H1 (cell line): ENCODE measurements at regions not wholly inside any gene's neighbourhood (a gene's known extent, or its start where the extent isn't known, plus 50 kb on each side); places are given as distances from the start of the nearest gene placed in this dataset.

Source experiments
- CTCF ChIA-PET: fragments of 300-600 bp; sonication (Branson Sonifier 250); formaldehyde crosslinking; loops from one replicate; lab custom pipeline; 2021; ENCODE audit not compliant: partially characterized antibody; lab: Charles Lee
- POLR2A ChIA-PET: fragments of 300-600 bp; sonication (Branson Sonifier 250); formaldehyde crosslinking; loops from one replicate; lab custom pipeline; 2021; ENCODE audit warnings: inconsistent platforms; ENCODE audit not compliant: partially characterized antibody; lab: Charles Lee
- DNase-seq, 2 experiments: peaks; one replicate each; pipeline versions ENCODE4 v3.0.0 to v3.0.0-alpha.2; 2010 to 2022; ENCODE audit warnings: low spot score in 2 of 2, low read depth in 1 of 2, mixed read lengths in 1 of 2
- FAIRE-seq: peaks from 2 replicates; lab custom pipeline; 2011; peaks lifted over from hg19 to GRCh38; lab: Jason Lieb, UNC
- H2AFZ ChIP-seq: 2 replicates; pipeline ENCODE4 v1.8.1; 2012; ENCODE audit warnings: low read length, inconsistent platforms
- H2AK5ac ChIP-seq: 2 replicates; pipeline ENCODE4 v1.6.1; 2013; ENCODE audit warnings: low read depth, low read length
- H2BK120ac ChIP-seq: replicated peaks from 2 replicates; pipeline ENCODE3; 2013; ENCODE audit warnings: low read depth, low read length, inconsistent platforms
- H2BK12ac ChIP-seq: 2 replicates; pipeline ENCODE4 v1.6.1; 2013; ENCODE audit warnings: low read depth, low read length
- H2BK15ac ChIP-seq: 2 replicates; pipeline ENCODE4 v1.6.1; 2013; ENCODE audit warnings: low read length
- H2BK20ac ChIP-seq: 2 replicates; pipeline ENCODE4 v1.6.1; 2013; ENCODE audit warnings: low read length
- H2BK5ac ChIP-seq: 2 replicates; pipeline ENCODE4 v1.6.1; 2013; ENCODE audit warnings: low read depth, low read length
- H3K14ac ChIP-seq: 2 replicates; pipeline ENCODE4 v1.6.1; 2013; ENCODE audit warnings: inconsistent platforms; ENCODE audit not compliant: insufficient read length
- H3K18ac ChIP-seq: 2 replicates; pipeline ENCODE4 v1.6.1; 2013; ENCODE audit warnings: low read length; ENCODE audit errors: extremely low read depth
- H3K23ac ChIP-seq: 2 replicates; pipeline ENCODE4 v1.6.1; 2013; ENCODE audit warnings: inconsistent platforms; ENCODE audit not compliant: insufficient read length
- H3K23me2 ChIP-seq: 2 replicates; pipeline ENCODE4 v1.6.1; 2013; ENCODE audit warnings: low read depth, low read length
- H3K27ac ChIP-seq: 2 replicates; pipeline ENCODE4 v1.6.1; 2011; ENCODE audit warnings: low read depth, low read length, inconsistent platforms
- H3K27me3 ChIP-seq, 4 experiments: replicated peaks in 1 of 4; 1 replicate in 1 of 4; 2 replicates in 3 of 4; pipeline versions ENCODE4 v1.6.1 to v1.8.1; 2011 to 2013; ENCODE audit warnings: low read length in 3 of 4, mild to moderate bottlenecking in 3 of 4, inconsistent platforms in 2 of 4, mixed read lengths in 2 of 4, moderate library complexity in 1 of 4; ENCODE audit not compliant: control insufficient read depth in 3 of 4, insufficient read depth in 3 of 4; ENCODE audit errors: extremely low read depth in 1 of 4
- H3K36me3 ChIP-seq, 4 experiments: 2 replicates each; pipeline versions ENCODE4 v1.6.1 to v1.8.1; 2011 to 2013; ENCODE audit warnings: mild to moderate bottlenecking in 4 of 4, low read length in 3 of 4, moderate library complexity in 2 of 4, control low read depth in 1 of 4, inconsistent platforms in 1 of 4; ENCODE audit not compliant: insufficient read depth in 4 of 4, control insufficient read depth in 2 of 4
- H3K4ac ChIP-seq: replicated peaks from 2 replicates; pipeline ENCODE3; 2013; ENCODE audit warnings: low read length, low read depth, mixed read lengths, inconsistent platforms; ENCODE audit not compliant: insufficient read length
- H3K4me1 ChIP-seq, 4 experiments: replicated peaks in 1 of 4; 1 replicate in 1 of 4; 2 replicates in 3 of 4; pipeline versions ENCODE4 v1.6.1 to v1.8.1; 2011 to 2013; ENCODE audit warnings: low read length in 3 of 4, inconsistent platforms in 2 of 4, mixed read lengths in 1 of 4; ENCODE audit not compliant: insufficient read depth in 4 of 4, control insufficient read depth in 3 of 4
- H3K4me2 ChIP-seq, 2 experiments: 2 replicates each; pipeline versions ENCODE4 v1.6.1 to v1.8.1; 2011 to 2013; ENCODE audit warnings: low read depth in 2 of 2, low read length in 2 of 2, control low read depth in 1 of 2, inconsistent platforms in 1 of 2, mild to moderate bottlenecking in 1 of 2; ENCODE audit not compliant: insufficient read depth in 1 of 2
- H3K4me3 ChIP-seq, 4 experiments: fragments of 200-600, 300-600 bp in 1 of 4; sonication (generic), shearing (Covaris generic), sonication (Bioruptor Twin) in 1 of 4; 2 replicates each; pipeline versions ENCODE4 v1.5.1 to v1.8.1; 2011 to 2016; ENCODE audit warnings: low read length in 4 of 4, low read depth in 3 of 4, control low read depth in 2 of 4, inconsistent platforms in 2 of 4, mild to moderate bottlenecking in 2 of 4, mixed read lengths in 1 of 4, moderate library complexity in 1 of 4; ENCODE audit not compliant: insufficient read depth in 2 of 4; ENCODE audit errors: extremely low read depth in 1 of 4
- H3K56ac ChIP-seq: replicated peaks from 2 replicates; pipeline ENCODE3; 2013; ENCODE audit warnings: low read depth, mild to moderate bottlenecking, mixed read lengths, low read length, inconsistent platforms; ENCODE audit not compliant: insufficient read length
- H3K79me1 ChIP-seq: 2 replicates; pipeline ENCODE4 v1.6.1; 2013; ENCODE audit warnings: low read depth, low read length, control low read depth
- H3K79me2 ChIP-seq, 2 experiments: 2 replicates each; pipeline versions ENCODE4 v1.6.1 to v1.8.1; 2012 to 2013; ENCODE audit warnings: low read length in 2 of 2, mild to moderate bottlenecking in 2 of 2, inconsistent platforms in 1 of 2; ENCODE audit not compliant: insufficient read depth in 2 of 2, control insufficient read depth in 1 of 2
- H3K9ac ChIP-seq, 4 experiments: replicated peaks in 1 of 4; 1 replicate in 1 of 4; 2 replicates in 3 of 4; pipeline versions ENCODE4 v1.6.1 to v1.8.1; 2011 to 2013; ENCODE audit warnings: low read depth in 3 of 4, low read length in 3 of 4, control low read depth in 2 of 4, mild to moderate bottlenecking in 2 of 4, moderate library complexity in 2 of 4, inconsistent platforms in 1 of 4; ENCODE audit errors: extremely low read depth in 1 of 4
- H3K9me3 ChIP-seq, 2 experiments: 2 replicates each; pipeline versions ENCODE4 v1.6.1 to v1.8.1; 2012 to 2013; ENCODE audit warnings: mild to moderate bottlenecking in 2 of 2, moderate library complexity in 2 of 2, control low read depth in 1 of 2, inconsistent platforms in 1 of 2, low read depth in 1 of 2, low read length in 1 of 2, mixed read lengths in 1 of 2; ENCODE audit not compliant: insufficient read depth in 2 of 2
- H4K20me1 ChIP-seq, 2 experiments: replicated peaks in 1 of 2; 2 replicates each; pipeline versions ENCODE3 to v1.8.1; 2011 to 2013; ENCODE audit warnings: inconsistent platforms in 2 of 2, low read length in 2 of 2, mild to moderate bottlenecking in 1 of 2; ENCODE audit not compliant: insufficient read depth in 2 of 2, control insufficient read depth in 1 of 2
- H4K5ac ChIP-seq: 2 replicates; pipeline ENCODE4 v1.6.1; 2013; ENCODE audit warnings: low read length, low read depth, mixed read lengths, inconsistent platforms; ENCODE audit not compliant: insufficient read length
- H4K8ac ChIP-seq: 2 replicates; pipeline ENCODE4 v1.8.0; 2013; ENCODE audit warnings: mild to moderate bottlenecking, moderate library complexity, low read length, inconsistent platforms; ENCODE audit not compliant: insufficient read depth; ENCODE audit errors: extremely low read depth
- H4K91ac ChIP-seq: replicated peaks from 2 replicates; pipeline ENCODE3; 2013; ENCODE audit warnings: low read length, mixed read lengths, inconsistent platforms; ENCODE audit not compliant: insufficient read length
- BACH1 ChIP-seq: IDR thresholded peaks from 2 replicates; pipeline ENCODE4 v1.6.1; 2012; ENCODE audit warnings: low read length, improper control_type of control experiment
- CTCF ChIP-seq, 3 experiments: IDR thresholded peaks; 1 replicate in 2 of 3; 2 replicates in 1 of 3; pipeline versions ENCODE4 v1.5.1 to v1.6.1; 2011; ENCODE audit warnings: low read length in 3 of 3, mild to moderate bottlenecking in 3 of 3, inconsistent platforms in 2 of 3, low read depth in 1 of 3, moderate library complexity in 1 of 3; ENCODE audit not compliant: insufficient read depth in 1 of 3; ENCODE audit errors: control extremely low read depth in 1 of 3
- E2F6 ChIP-seq: IDR thresholded peaks from 2 replicates; pipeline ENCODE4 v1.6.1; 2012; ENCODE audit warnings: inconsistent platforms
- RAD21 ChIP-seq, 2 experiments: IDR thresholded peaks in 1 of 2; conservative IDR thresholded peaks in 1 of 2; 2 replicates each; pipeline ENCODE4 v1.6.1; 2011; ENCODE audit warnings: low read depth in 2 of 2, low read length in 2 of 2, improper control_type of control experiment in 1 of 2, inconsistent platforms in 1 of 2, mild to moderate bottlenecking in 1 of 2, moderate library complexity in 1 of 2
- SIX5 ChIP-seq: IDR thresholded peaks from 2 replicates; pipeline ENCODE4 v1.6.1; 2011; ENCODE audit warnings: mild to moderate bottlenecking, low read depth, low read length
- YY1 ChIP-seq: IDR thresholded peaks from 2 replicates; pipeline ENCODE4 v1.6.1; 2011; ENCODE audit warnings: low read depth, mild to moderate bottlenecking, low read length
- WGBS, 2 experiments: shearing (Covaris generic) in 1 of 2; methylation state at CpG; one replicate each; pipeline versions ENCODE4 v1.1.6 to v1.1.7; 2013 to 2015; ENCODE audit warnings: low lambda C conversion rate in 2 of 2, mixed read lengths in 2 of 2, inconsistent platforms in 1 of 2, low coverage in 1 of 2, missing lambda C conversion rate in 1 of 2; ENCODE audit not compliant: insufficient replicate concordance in 2 of 2, insufficient coverage in 1 of 2, insufficient read length in 1 of 2; ENCODE audit errors: extremely low coverage in 1 of 2, missing lambda C conversion rate in 1 of 2; 5-methylcytosine and 5-hydroxymethylcytosine counted together

GRCh38 chr9:118595719-118596305 is 773.4 kb downstream of the BRINP1 start:
- Histone ChIP-seq H4K5ac (no peak overlapping the region), H2BK120ac (no peak overlapping the region), H3K79me2 (no peaks in the 10 kb centered on the region), H3K79me1 (no peaks in the 10 kb centered on the region), H3K27ac (no peak overlapping the region), H3K27me3 (no peaks in the 10 kb centered on the region), H3K9ac (no peak overlapping the region), H2AFZ (no peak overlapping the region), H2BK15ac (no peak overlapping the region), H3K4me3 (no peak overlapping the region), H2BK12ac (no peak overlapping the region), H3K23ac (no peak overlapping the region), H3K18ac (no peak overlapping the region), H3K4me1 (no peaks in the 10 kb centered on the region), H4K91ac (no peak overlapping the region), H3K56ac (no peak overlapping the region), H4K8ac (no peak overlapping the region), H3K9me3 (no peaks in the 10 kb centered on the region), H2BK20ac (no peak overlapping the region), H3K23me2 (no peaks in the 10 kb centered on the region; the same call in 1 of the 2 replicates), H4K20me1 (no peaks in the 10 kb centered on the region), H3K4ac (no peak overlapping the region), H3K14ac (no peak overlapping the region), H3K4me2 (no peak overlapping the region), H3K36me3 (no peaks in the 10 kb centered on the region), H2AK5ac (no peak overlapping the region), H2BK5ac (no peak overlapping the region; the same call in 1 of the 2 replicates)
- WGBS, 2 experiments, result 50% methylated on average over 3 of the region's 3 CpGs; no CpG with 5 or more reads in 1 of the 2 experiments
- POLR2A ChIA-PET, result interaction anchor here (0.7 kb wide), 1 partner anchor 10 kb away, joined by 3 read pairs; no protein-coding TSS in a partner anchor
- no peak for TF ChIP-seq YY1
- TF ChIP-seq BACH1, result no peak
- TF ChIP-seq SIX5, result no peak
- TF ChIP-seq RAD21 (IDR thresholded peaks at IDR 0.05 in 1 of 2, conservative IDR thresholded peaks at IDR 0.05 in 1 of 2; ENCODE audit: low read depth in 2 of 2, low read length in 2 of 2), result peak; percentile 94 to 97
- no peak for TF ChIP-seq E2F6
- peak; percentile 52 to 82 (median 77) for TF ChIP-seq CTCF (IDR thresholded peaks at IDR 0.05; ENCODE audit: control extremely low read depth in 1 of 3, insufficient read depth in 1 of 3, low read depth in 1 of 3, low read length in 3 of 3)
- FAIRE-seq (peak; percentile 92), DNase-seq (peak; percentile 25 to 51)
- CTCF ChIA-PET, result interaction anchor here (0.6 to 2.8 kb wide), 29 partner anchors 8 to 771 kb away, joined by 3 to 16 read pairs (median 3); no protein-coding TSS in a partner anchor
